ENCODE measurements at regions not wholly inside any gene's neighbourhood (a gene's known extent, or its start where the extent isn't known, plus 50 kb on each side); places are given as distances from the start of the nearest gene placed in this dataset.

GRCh38 chr3:139284221-139284620 lies 59.6 kb upstream of the MRPS22 start:
- no peak for DNase-seq (ENCODE audit: low spot score)

GRCh38 chr3:139285691-139286090 lies 58.1 kb upstream of the MRPS22 start:
- DNase-seq (ENCODE audit: low spot score): no peak

GRCh38 chr3:139286241-139286640 lies 57.6 kb upstream of the MRPS22 start:
- DNase-seq (ENCODE audit: low spot score): no peak

- no peak for DNase-seq (ENCODE audit: low spot score)
Measured at GRCh38 chr3:139286825-139287224, 57.0 kb upstream of the MRPS22 start.

GRCh38 chr3:139287557-139287956 lies 56.3 kb upstream of the MRPS22 start:
- no peak for DNase-seq (ENCODE audit: low spot score)

GRCh38 chr3:139288266-139288821 lies 55.5 kb upstream of the MRPS22 start:
- peak; percentile 46 for DNase-seq (ENCODE audit: low spot score)

GRCh38 chr3:139289860-139290524 lies 53.8 kb upstream of the MRPS22 start:
- DNase-seq (ENCODE audit: low spot score): no peak

- no peak for DNase-seq (ENCODE audit: low spot score)
Measured at GRCh38 chr3:139291276-139292051, 52.4 kb upstream of the MRPS22 start.

GRCh38 chr3:139292192-139292591 lies 51.6 kb upstream of the MRPS22 start:
- no peak for DNase-seq (ENCODE audit: low spot score)

- peak; percentile 96 for DNase-seq (ENCODE audit: low spot score)
Measured at GRCh38 chr3:139292711-139293664, 50.8 kb upstream of the MRPS22 start.

GRCh38 chr3:139293665-139294023 lies 50.2 kb upstream of the MRPS22 start:
- no peak for DNase-seq (ENCODE audit: low spot score)
